Endothelial cell of umbilical vein (primary cell): ENCODE measurements at regions not wholly inside any gene's neighbourhood (a gene's known extent, or its start where the extent isn't known, plus 50 kb on each side); places are given as distances from the start of the nearest gene placed in this dataset.

Experiments used
- BruUV-seq: library from RNA; stranded (reverse); fragments of 400-500 nt; replicated peaks from 2 replicates; lab custom pipeline; 2021; lab: Mats Ljungman, UMichigan
- CTCF ChIA-PET: fragments of 300-600, 350-600 bp; sonication (Branson Sonifier 250); formaldehyde crosslinking; loops from one replicate; lab custom pipeline; 2021; ENCODE audit warnings: antibody characterized with exemption, inconsistent platforms; lab: Charles Lee
- POLR2A ChIA-PET: fragments of 300-600, 350-600 bp; sonication (Branson Sonifier 250); formaldehyde crosslinking; loops from one replicate; lab custom pipeline; 2021; ENCODE audit warnings: antibody characterized with exemption, inconsistent platforms; lab: Charles Lee
- DNase-seq: peaks from one replicate; pipeline ENCODE4 v3.0.0-alpha.2; 2011; ENCODE audit warnings: low read depth, low spot score
- FAIRE-seq: peaks from 2 replicates; lab custom pipeline; 2011; peaks lifted over from hg19 to GRCh38; lab: Jason Lieb, UNC
- H2AFZ ChIP-seq: 2 replicates; pipeline ENCODE4 v1.6.0; 2012; ENCODE audit warnings: low read depth, low read length, control low read depth, inconsistent platforms
- H3K27ac ChIP-seq: 2 replicates; pipeline ENCODE4 v1.5.1; 2011; ENCODE audit warnings: low read depth, mild to moderate bottlenecking, control low read depth, low read length, moderate library complexity; ENCODE audit not compliant: insufficient read depth
- H3K27me3 ChIP-seq, 2 experiments: 2 replicates each; pipeline versions ENCODE4 v1.6.0 to v1.6.1; 2011; ENCODE audit warnings: low read length in 2 of 2, mixed read lengths in 1 of 2; ENCODE audit not compliant: control insufficient read depth in 2 of 2, insufficient read depth in 2 of 2
- H3K36me3 ChIP-seq, 2 experiments: 2 replicates in 1 of 2; 3 replicates in 1 of 2; pipeline ENCODE4 v1.5.1; 2011; ENCODE audit warnings: low read length in 2 of 2, mild to moderate bottlenecking in 1 of 2, moderate library complexity in 1 of 2; ENCODE audit not compliant: control insufficient read depth in 2 of 2, insufficient read depth in 2 of 2; ENCODE audit errors: extremely low read depth in 1 of 2
- H3K4me1 ChIP-seq: 3 replicates; pipeline ENCODE4 v1.5.1; 2011; ENCODE audit warnings: mild to moderate bottlenecking, low read length; ENCODE audit not compliant: control insufficient read depth, insufficient read depth; ENCODE audit errors: extremely low read depth
- H3K4me2 ChIP-seq: 2 replicates; pipeline ENCODE4 v1.6.1; 2011; ENCODE audit warnings: low read length, control low read depth, mixed read lengths; ENCODE audit not compliant: insufficient read depth
- H3K4me3 ChIP-seq, 3 experiments: fragments of 200-600 bp in 1 of 3; sonication (generic), shearing (Covaris generic) in 1 of 3; replicated peaks in 1 of 3; 2 replicates each; pipeline ENCODE4 v1.5.1; 2011 to 2016; ENCODE audit warnings: control low read depth in 3 of 3, low read length in 3 of 3, mild to moderate bottlenecking in 2 of 3, inconsistent platforms in 1 of 3, low read depth in 1 of 3, moderate library complexity in 1 of 3; ENCODE audit not compliant: insufficient read depth in 1 of 3
- H3K79me2 ChIP-seq: 2 replicates; pipeline ENCODE4 v1.6.0; 2012; ENCODE audit warnings: low read length, inconsistent platforms; ENCODE audit not compliant: control insufficient read depth, insufficient read depth
- H3K9ac ChIP-seq: replicated peaks from 2 replicates; pipeline ENCODE3; 2011; ENCODE audit warnings: low read length, control low read depth; ENCODE audit not compliant: insufficient read depth; ENCODE audit errors: extremely low read depth
- H3K9me1 ChIP-seq: replicated peaks from 3 replicates; pipeline ENCODE4 v1.6.0; 2011; ENCODE audit warnings: mild to moderate bottlenecking, low read length; ENCODE audit not compliant: control insufficient read depth, insufficient read depth; ENCODE audit errors: extremely low read depth
- H3K9me3 ChIP-seq: replicated peaks from 2 replicates; pipeline ENCODE4 v1.5.1; 2012; ENCODE audit warnings: low read length, inconsistent platforms; ENCODE audit not compliant: control insufficient read depth, insufficient read depth
- H4K20me1 ChIP-seq: replicated peaks from 2 replicates; pipeline ENCODE3; 2011; ENCODE audit warnings: mild to moderate bottlenecking, low read length; ENCODE audit not compliant: control insufficient read depth, insufficient read depth; ENCODE audit errors: extremely low read depth
- GATA2 ChIP-seq: IDR thresholded peaks from 2 replicates; pipeline ENCODE4 v1.7.0; 2011; ENCODE audit warnings: low read depth, mild to moderate bottlenecking, moderate library complexity, mixed read lengths, low read length; ENCODE audit not compliant: insufficient read length, insufficient read depth
- JUN ChIP-seq: IDR thresholded peaks from 2 replicates; pipeline ENCODE4 v1.6.1; 2011; ENCODE audit warnings: borderline replicate concordance, low read depth; ENCODE audit not compliant: insufficient read length, insufficient read depth
- MAX ChIP-seq: IDR thresholded peaks from 2 replicates; pipeline ENCODE4 v1.6.1; 2011; ENCODE audit not compliant: insufficient read depth, insufficient read length
- MYC ChIP-seq: IDR thresholded peaks from one replicate; pipeline ENCODE4 v1.6.1; 2011; ENCODE audit warnings: mild to moderate bottlenecking, low read depth, low read length
- POLR2A ChIP-seq: IDR thresholded peaks from 2 replicates; pipeline ENCODE4 v1.6.1; 2012; ENCODE audit warnings: low read depth, mild to moderate bottlenecking, control low read depth, low read length
- POLR2AphosphoS5 ChIP-seq: IDR thresholded peaks from 2 replicates; pipeline ENCODE4 v1.6.1; 2012; ENCODE audit warnings: low read depth, mild to moderate bottlenecking, control low read depth, low read length, moderate library complexity; ENCODE audit not compliant: insufficient read depth
- dilution Hi-C: fragments of 300-500 bp; cut with MboI; formaldehyde crosslinking; loops from one replicate; pipeline ENCODE4 v1.15.0; 2019; ENCODE audit warnings: low sequenced_read_pairs; ENCODE audit not compliant: extremely low pct_ligation_motif_present
- intact Hi-C: fragments of 100-400 bp; cut with micrococcal nuclease; formaldehyde crosslinking; loops from one replicate; pipeline ENCODE4 v1.10.0; 2022
- TF ChIP-seq, protein P1 (sequence below), 2 donors: IDR thresholded peaks; 1 replicate in 1 of 2; 2 replicates in 1 of 2; pipeline ENCODE4 v1.5.1; 2011; ENCODE audit warnings: low read length in 2 of 2, mild to moderate bottlenecking in 2 of 2, moderate library complexity in 2 of 2, control low read depth in 1 of 2, inconsistent platforms in 1 of 2, low read depth in 1 of 2; ENCODE audit not compliant: insufficient read depth in 1 of 2; ENCODE audit errors: extremely low read depth in 1 of 2

DNA sequence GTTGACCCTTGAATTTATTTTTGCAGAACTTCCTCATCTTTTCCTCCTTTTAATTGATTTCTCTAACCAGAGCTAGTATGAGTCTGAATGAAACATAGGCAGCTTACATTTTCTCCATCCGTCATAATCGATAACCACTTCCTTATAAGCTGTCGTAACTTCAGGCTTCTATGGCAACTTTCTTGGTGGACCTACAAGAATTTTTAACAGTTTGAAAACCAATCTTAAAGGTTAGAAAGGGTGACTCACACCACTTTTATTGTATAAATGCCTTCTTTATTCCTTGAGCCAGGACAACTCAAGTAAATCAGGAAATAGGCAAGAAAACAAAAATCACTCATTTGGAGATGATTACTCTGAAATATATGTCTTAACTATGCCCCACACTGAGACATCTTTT, 105.7 kb upstream of the KL start:
- H3K27ac ChIP-seq = no peak overlapping the region
- H3K27me3 ChIP-seq = no peaks in the 10 kb centered on the region
- no peak overlapping the region for H2AFZ ChIP-seq
- TF ChIP-seq JUN = no peak
- TF ChIP-seq POLR2A = no peak
- TF ChIP-seq, protein P1, sequence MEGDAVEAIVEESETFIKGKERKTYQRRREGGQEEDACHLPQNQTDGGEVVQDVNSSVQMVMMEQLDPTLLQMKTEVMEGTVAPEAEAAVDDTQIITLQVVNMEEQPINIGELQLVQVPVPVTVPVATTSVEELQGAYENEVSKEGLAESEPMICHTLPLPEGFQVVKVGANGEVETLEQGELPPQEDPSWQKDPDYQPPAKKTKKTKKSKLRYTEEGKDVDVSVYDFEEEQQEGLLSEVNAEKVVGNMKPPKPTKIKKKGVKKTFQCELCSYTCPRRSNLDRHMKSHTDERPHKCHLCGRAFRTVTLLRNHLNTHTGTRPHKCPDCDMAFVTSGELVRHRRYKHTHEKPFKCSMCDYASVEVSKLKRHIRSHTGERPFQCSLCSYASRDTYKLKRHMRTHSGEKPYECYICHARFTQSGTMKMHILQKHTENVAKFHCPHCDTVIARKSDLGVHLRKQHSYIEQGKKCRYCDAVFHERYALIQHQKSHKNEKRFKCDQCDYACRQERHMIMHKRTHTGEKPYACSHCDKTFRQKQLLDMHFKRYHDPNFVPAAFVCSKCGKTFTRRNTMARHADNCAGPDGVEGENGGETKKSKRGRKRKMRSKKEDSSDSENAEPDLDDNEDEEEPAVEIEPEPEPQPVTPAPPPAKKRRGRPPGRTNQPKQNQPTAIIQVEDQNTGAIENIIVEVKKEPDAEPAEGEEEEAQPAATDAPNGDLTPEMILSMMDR (IDR thresholded peaks at IDR 0.05; ENCODE audit: extremely low read depth in 1 of 2, insufficient read depth in 1 of 2, low read depth in 1 of 2, low read length in 2 of 2) = no peak
- TF ChIP-seq MYC = no peak
- no peak for TF ChIP-seq MAX
- TF ChIP-seq GATA2 = no peak
- no peak for TF ChIP-seq POLR2AphosphoS5
- DNase-seq (no peak), FAIRE-seq (no peak)
- H3K4me1 ChIP-seq = no peaks in the 10 kb centered on the region
- ChIA-PET CTCF (no interaction called here), POLR2A (no interaction called here)
- H3K4me2 ChIP-seq = no peak overlapping the region
- no peaks in the 10 kb centered on the region for H3K9me3 ChIP-seq
- no peak overlapping the region for H3K9ac ChIP-seq
- H3K4me3 ChIP-seq = no peak overlapping the region
- dilution Hi-C loops (no loop called here), intact Hi-C loops (loop anchor here (2.0 kb wide), 1 partner anchor 324 kb away; the partner anchor contains the start of gene PDS5B)
- no TSS peak for BruUV-seq
- H3K79me2 ChIP-seq = no peaks in the 10 kb centered on the region
- H3K36me3 ChIP-seq = no peaks in the 10 kb centered on the region
- H4K20me1 ChIP-seq = no peaks in the 10 kb centered on the region
- no peaks in the 10 kb centered on the region for H3K9me1 ChIP-seq
